ENCODE measurements at regions not wholly inside any gene's neighbourhood (a gene's known extent, or its start where the extent isn't known, plus 50 kb on each side); places are given as distances from the start of the nearest gene placed in this dataset.
"Not testable (repeated sequence)": the region's sequence is repeated elsewhere in the genome, so short reads cannot be mapped to it uniquely, and the experiment has no call there.

- intact Hi-C loops (cut with micrococcal nuclease; ENCODE audit: unreplicated experiment) = no loop called here
- Histone ChIP-seq H3K27me3 (replicated peaks; ENCODE audit: control insufficient read depth, insufficient read depth, low read length) (no peaks in the 10 kb centered on the region), H3K9me3 (0 out of 2 replicates have a peak, but pooled peaks cover 2% of the 10 kb centered on the region), H3K4me1 (no peaks in the 10 kb centered on the region), H3K36me3 (ENCODE audit: control insufficient read depth, insufficient read depth, low read length) (no peaks in the 10 kb centered on the region), H3K4me3 (ENCODE audit: low read depth, low read length) (no peak overlapping the region)
- Mint-ChIP-seq H3K4me3 (ENCODE audit: unreplicated experiment) (no peak overlapping the region), H3K9me3 (ENCODE audit: unreplicated experiment) (peaks cover 17% of the 10 kb centered on the region), H3K4me1 (ENCODE audit: low read depth, unreplicated experiment) (no peaks in the 10 kb centered on the region), H3K27ac (ENCODE audit: unreplicated experiment) (no peak overlapping the region), H3K27me3 (ENCODE audit: insufficient read depth, unreplicated experiment) (no peaks in the 10 kb centered on the region), H3K36me3 (ENCODE audit: insufficient read depth, unreplicated experiment) (no peaks in the 10 kb centered on the region)
- POLR2A ChIA-PET = no interaction called here
- no peak for TF ChIP-seq CTCF (IDR thresholded peaks at IDR 0.05; ENCODE audit: insufficient read depth in 1 of 2, low read depth in 1 of 2, low read length in 1 of 2, severe bottlenecking in 1 of 2, unreplicated experiment in 1 of 2)
- CTCF ChIA-PET = no interaction called here
- no TSS peak for BruUV-seq (replicated peaks)
- DNase-seq = no peak
Measured at GRCh38 chr5:97570242-97570641, 387.2 kb upstream of the RIOK2 start.

GRCh38 chr5:97575322-97575721 is 392.3 kb upstream of the RIOK2 start:
- Mint-ChIP-seq H3K4me3 (ENCODE audit: unreplicated experiment) (no peak overlapping the region), H3K36me3 (ENCODE audit: insufficient read depth, unreplicated experiment) (no peaks in the 10 kb centered on the region), H3K9me3 (ENCODE audit: unreplicated experiment) (peaks cover 19% of the 10 kb centered on the region), H3K27ac (ENCODE audit: unreplicated experiment) (no peak overlapping the region), H3K27me3 (ENCODE audit: insufficient read depth, unreplicated experiment) (no peaks in the 10 kb centered on the region), H3K4me1 (ENCODE audit: low read depth, unreplicated experiment) (no peaks in the 10 kb centered on the region)
- CTCF ChIA-PET = no interaction called here
- Histone ChIP-seq H3K4me1 (no peaks in the 10 kb centered on the region), H3K9me3 (no peaks in the 10 kb centered on the region), H3K36me3 (ENCODE audit: control insufficient read depth, insufficient read depth, low read length) (no peaks in the 10 kb centered on the region), H3K27me3 (replicated peaks; ENCODE audit: control insufficient read depth, insufficient read depth, low read length) (no peaks in the 10 kb centered on the region), H3K4me3 (ENCODE audit: low read depth, low read length) (no peak overlapping the region)
- intact Hi-C loops (cut with micrococcal nuclease; ENCODE audit: unreplicated experiment) = no loop called here
- no peak for DNase-seq
- BruUV-seq (replicated peaks) = no TSS peak
- POLR2A ChIA-PET = no interaction called here
- no peak for TF ChIP-seq CTCF (IDR thresholded peaks at IDR 0.05; ENCODE audit: insufficient read depth in 1 of 2, low read depth in 1 of 2, low read length in 1 of 2, severe bottlenecking in 1 of 2, unreplicated experiment in 1 of 2)

GRCh38 chr5:97576956-97577355 is 393.9 kb upstream of the RIOK2 start:
- Histone ChIP-seq H3K9me3 (no peaks in the 10 kb centered on the region), H3K36me3 (ENCODE audit: control insufficient read depth, insufficient read depth, low read length) (no peaks in the 10 kb centered on the region), H3K4me3 (ENCODE audit: low read depth, low read length) (no peak overlapping the region), H3K27me3 (replicated peaks; ENCODE audit: control insufficient read depth, insufficient read depth, low read length) (no peaks in the 10 kb centered on the region), H3K4me1 (no peaks in the 10 kb centered on the region)
- H3K27me3 Mint-ChIP-seq (ENCODE audit: insufficient read depth, unreplicated experiment) = no peaks in the 10 kb centered on the region
- DNase-seq = no peak
- H3K36me3 Mint-ChIP-seq (ENCODE audit: insufficient read depth, unreplicated experiment) = no peaks in the 10 kb centered on the region
- ChIA-PET CTCF (no interaction called here), POLR2A (no interaction called here)
- H3K4me1 Mint-ChIP-seq (ENCODE audit: low read depth, unreplicated experiment) = no peaks in the 10 kb centered on the region
- H3K9me3 Mint-ChIP-seq (ENCODE audit: unreplicated experiment) = peaks cover 9% of the 10 kb centered on the region
- intact Hi-C loops (cut with micrococcal nuclease; ENCODE audit: unreplicated experiment) = no loop called here
- BruUV-seq (replicated peaks) = no TSS peak
- no peak overlapping the region for H3K4me3 Mint-ChIP-seq (ENCODE audit: unreplicated experiment)
- no peak overlapping the region for H3K27ac Mint-ChIP-seq (ENCODE audit: unreplicated experiment)
- TF ChIP-seq CTCF (IDR thresholded peaks at IDR 0.05; ENCODE audit: insufficient read depth in 1 of 2, low read depth in 1 of 2, low read length in 1 of 2, severe bottlenecking in 1 of 2, unreplicated experiment in 1 of 2) = no peak

GRCh38 chr5:97579977-97580376 is 396.9 kb upstream of the RIOK2 start:
- H3K9me3 Mint-ChIP-seq (ENCODE audit: unreplicated experiment); POLR2A ChIA-PET; H3K27ac Mint-ChIP-seq (ENCODE audit: unreplicated experiment); H3K4me3 ChIP-seq (ENCODE audit: low read depth, low read length); H3K4me1 Mint-ChIP-seq (ENCODE audit: low read depth, unreplicated experiment); H3K36me3 Mint-ChIP-seq (ENCODE audit: insufficient read depth, unreplicated experiment); CTCF ChIA-PET; H3K4me3 Mint-ChIP-seq (ENCODE audit: unreplicated experiment); H3K9me3 ChIP-seq; H3K36me3 ChIP-seq (ENCODE audit: control insufficient read depth, insufficient read depth, low read length); BruUV-seq (replicated peaks); H3K4me1 ChIP-seq; DNase-seq; H3K27me3 Mint-ChIP-seq (ENCODE audit: insufficient read depth, unreplicated experiment); intact Hi-C loops (cut with micrococcal nuclease; ENCODE audit: unreplicated experiment); H3K27me3 ChIP-seq (replicated peaks; ENCODE audit: control insufficient read depth, insufficient read depth, low read length): not testable (repeated sequence)
